WTC11 (cell line): ENCODE measurements at regions not wholly inside any gene's neighbourhood (a gene's known extent, or its start where the extent isn't known, plus 50 kb on each side); places are given as distances from the start of the nearest gene placed in this dataset.

ENCODE experiments used
- ATAC-seq: fragments of 200-7000 bp; cut with Tn5 transposase; 2 replicates; pipeline ENCODE4 v1.10.0; 2021; ENCODE audit warnings: mild to moderate bottlenecking, moderate library complexity
- CTCF ChIA-PET: fragments of 300-600 bp; sonication (Branson Sonifier 250); formaldehyde crosslinking; loops from one replicate; lab custom pipeline; 2021; ENCODE audit warnings: antibody characterized with exemption; lab: Charles Lee
- POLR2A ChIA-PET: fragments of 350-600 bp; sonication (Branson Sonifier 250); formaldehyde crosslinking; loops from one replicate; lab custom pipeline; 2021; ENCODE audit warnings: antibody characterized with exemption; lab: Charles Lee
- DNase-seq: peaks from one replicate; pipeline ENCODE4 v3.0.0; 2021; ENCODE audit warnings: low spot score
- H3K27ac Mint-ChIP-seq: 2 replicates; pipeline ENCODE4 v1.8.0; 2021; ENCODE audit warnings: mixed read lengths
- H3K27me3 Mint-ChIP-seq: 2 replicates; pipeline ENCODE4 v1.8.0; 2021; ENCODE audit warnings: low read depth, mild to moderate bottlenecking, moderate library complexity, mixed read lengths
- H3K36me3 Mint-ChIP-seq: 2 replicates; pipeline ENCODE4 v1.8.0; 2021; ENCODE audit warnings: mixed read lengths
- H3K4me1 Mint-ChIP-seq: 2 replicates; pipeline ENCODE4 v1.8.0; 2022; ENCODE audit warnings: mixed read lengths
- H3K4me3 Mint-ChIP-seq: 2 replicates; pipeline ENCODE4 v1.8.0; 2021; ENCODE audit warnings: mild to moderate bottlenecking, moderate library complexity, mixed read lengths
- H3K9me3 Mint-ChIP-seq: 2 replicates; pipeline ENCODE4 v1.8.0; 2021; ENCODE audit warnings: mixed read lengths
- CREM ChIP-seq: sonication (generic); formaldehyde crosslinking; IDR thresholded peaks from 2 replicates; pipeline ENCODE4 v1.8.1; 2022; ENCODE audit warnings: mild to moderate bottlenecking, missing genetic modification reagents, moderate library complexity
- CTCF ChIP-seq: fragments of 200-600 bp; IDR thresholded peaks from 2 replicates; pipeline ENCODE4 v1.8.0; 2022; ENCODE audit warnings: antibody characterized with exemption
- E2F4 ChIP-seq: sonication (generic); formaldehyde crosslinking; IDR thresholded peaks from 2 replicates; pipeline ENCODE4 v1.8.1; 2022; ENCODE audit warnings: low read depth, mild to moderate bottlenecking, moderate library complexity, missing genetic modification reagents, borderline replicate concordance
- ETV6 ChIP-seq: sonication (generic); formaldehyde crosslinking; IDR thresholded peaks from 2 replicates; pipeline ENCODE4 v1.8.1; 2022; ENCODE audit warnings: mild to moderate bottlenecking, missing genetic modification reagents
- FOXK1 ChIP-seq: sonication (generic); formaldehyde crosslinking; IDR thresholded peaks from 2 replicates; pipeline ENCODE4 v1.8.0; 2022; ENCODE audit warnings: mild to moderate bottlenecking, moderate library complexity, missing genetic modification reagents
- HMGA2 ChIP-seq: fragments of 250-450 bp; sonication (Bioruptor Pico); IDR thresholded peaks from 2 replicates; pipeline ENCODE4 v1.4.0; 2021; ENCODE audit warnings: mild to moderate bottlenecking, moderate library complexity
- NFE2L1 ChIP-seq: sonication (generic); formaldehyde crosslinking; IDR thresholded peaks from 2 replicates; pipeline ENCODE4 v1.8.1; 2023; ENCODE audit warnings: missing genetic modification reagents
- NFYB ChIP-seq: sonication (generic); formaldehyde crosslinking; conservative IDR thresholded peaks from 2 replicates; pipeline ENCODE4 v1.8.0; 2022; ENCODE audit warnings: low read depth, missing genetic modification reagents
- NR2C2 ChIP-seq: sonication (generic); formaldehyde crosslinking; IDR thresholded peaks from 2 replicates; pipeline ENCODE4 v1.8.0; 2022; ENCODE audit warnings: mild to moderate bottlenecking, missing genetic modification reagents
- OVOL2 ChIP-seq: fragments of 250-450 bp; sonication (Bioruptor Pico); IDR thresholded peaks from 2 replicates; pipeline ENCODE4 v1.9.0; 2021; ENCODE audit warnings: mild to moderate bottlenecking, borderline replicate concordance
- PRRX2 ChIP-seq: fragments of 250-450 bp; sonication (Bioruptor Pico); IDR thresholded peaks from 2 replicates; pipeline ENCODE4 v1.8.0; 2021; ENCODE audit warnings: mild to moderate bottlenecking
- TEAD1 ChIP-seq: sonication (generic); formaldehyde crosslinking; IDR thresholded peaks from 2 replicates; pipeline ENCODE4 v1.8.0; 2022; ENCODE audit warnings: mild to moderate bottlenecking, missing genetic modification reagents
- TEAD4 ChIP-seq: sonication (generic); formaldehyde crosslinking; IDR thresholded peaks from 2 replicates; pipeline ENCODE4 v1.8.0; 2022; ENCODE audit warnings: mild to moderate bottlenecking, missing genetic modification reagents
- ZMAT4 ChIP-seq: fragments of 250-450 bp; sonication (Bioruptor Pico); IDR thresholded peaks from 2 replicates; pipeline ENCODE4 v1.9.0; 2021; ENCODE audit warnings: mild to moderate bottlenecking
- ZNF121 ChIP-seq: sonication (generic); formaldehyde crosslinking; IDR thresholded peaks from 2 replicates; pipeline ENCODE4 v1.8.0; 2023; ENCODE audit warnings: missing genetic modification reagents
- ZNF317 ChIP-seq: sonication (generic); formaldehyde crosslinking; IDR thresholded peaks from 2 replicates; pipeline ENCODE4 v1.8.1; 2023; ENCODE audit warnings: low read depth, mild to moderate bottlenecking, moderate library complexity, missing genetic modification reagents, borderline replicate concordance
- ZNF671 ChIP-seq: fragments of 250-450 bp; sonication (Bioruptor Pico); IDR thresholded peaks from 2 replicates; pipeline ENCODE4 v1.8.0; 2021; ENCODE audit warnings: mild to moderate bottlenecking
- TF ChIP-seq, protein P1 (sequence below): fragments of 250-450 bp; sonication (Bioruptor Pico); IDR thresholded peaks from 2 replicates; pipeline ENCODE4 v2.1.2; 2022; ENCODE audit warnings: mild to moderate bottlenecking, moderate library complexity
- TF ChIP-seq, protein P2 (sequence below): sonication (generic); formaldehyde crosslinking; IDR thresholded peaks from 2 replicates; pipeline ENCODE4 v1.8.0; 2023; ENCODE audit warnings: mild to moderate bottlenecking, missing genetic modification reagents
- TF ChIP-seq, protein P3 (sequence below): sonication (generic); formaldehyde crosslinking; IDR thresholded peaks from 2 replicates; pipeline ENCODE4 v1.8.1; 2023; ENCODE audit warnings: mild to moderate bottlenecking, moderate library complexity, missing genetic modification reagents

DNA sequence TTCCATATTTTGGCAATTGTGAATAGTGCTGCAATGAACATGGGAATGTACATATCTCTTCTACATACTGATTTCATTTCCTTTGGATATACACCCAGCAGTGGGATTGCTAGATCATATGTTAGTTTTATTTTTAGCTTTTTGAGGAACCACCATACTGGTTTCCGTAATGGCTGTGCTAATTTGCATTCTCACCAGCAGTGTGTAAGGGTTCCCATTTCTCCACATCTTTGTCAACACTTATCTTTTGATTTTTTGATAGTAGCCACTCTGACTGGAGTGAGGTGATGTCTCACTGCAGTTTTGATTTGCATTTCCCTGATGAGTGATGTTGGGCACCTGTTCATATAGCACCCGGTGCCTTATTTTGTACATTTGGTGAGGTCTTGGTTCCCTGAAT is 519.6 kb downstream of the REEP3 start (continued):
- TF ChIP-seq, protein P1, sequence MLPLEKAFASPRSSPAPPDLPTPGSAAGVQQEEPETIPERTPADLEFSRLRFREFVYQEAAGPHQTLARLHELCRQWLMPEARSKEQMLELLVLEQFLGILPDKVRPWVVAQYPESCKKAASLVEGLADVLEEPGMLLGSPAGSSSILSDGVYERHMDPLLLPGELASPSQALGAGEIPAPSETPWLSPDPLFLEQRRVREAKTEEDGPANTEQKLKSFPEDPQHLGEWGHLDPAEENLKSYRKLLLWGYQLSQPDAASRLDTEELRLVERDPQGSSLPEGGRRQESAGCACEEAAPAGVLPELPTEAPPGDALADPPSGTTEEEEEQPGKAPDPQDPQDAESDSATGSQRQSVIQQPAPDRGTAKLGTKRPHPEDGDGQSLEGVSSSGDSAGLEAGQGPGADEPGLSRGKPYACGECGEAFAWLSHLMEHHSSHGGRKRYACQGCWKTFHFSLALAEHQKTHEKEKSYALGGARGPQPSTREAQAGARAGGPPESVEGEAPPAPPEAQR (CRISPR knock-in tag) = no peak
- TF ChIP-seq HMGA2 (CRISPR knock-in tag) (no peak), OVOL2 (CRISPR knock-in tag) (no peak), NR2C2 (no peak), ZNF121 (no peak), FOXK1 (CRISPR knock-in tag) (no peak), ZMAT4 (CRISPR knock-in tag) (no peak), NFE2L1 (no peak), ZNF317 (CRISPR knock-in tag) (no peak)
- TF ChIP-seq, protein P2, sequence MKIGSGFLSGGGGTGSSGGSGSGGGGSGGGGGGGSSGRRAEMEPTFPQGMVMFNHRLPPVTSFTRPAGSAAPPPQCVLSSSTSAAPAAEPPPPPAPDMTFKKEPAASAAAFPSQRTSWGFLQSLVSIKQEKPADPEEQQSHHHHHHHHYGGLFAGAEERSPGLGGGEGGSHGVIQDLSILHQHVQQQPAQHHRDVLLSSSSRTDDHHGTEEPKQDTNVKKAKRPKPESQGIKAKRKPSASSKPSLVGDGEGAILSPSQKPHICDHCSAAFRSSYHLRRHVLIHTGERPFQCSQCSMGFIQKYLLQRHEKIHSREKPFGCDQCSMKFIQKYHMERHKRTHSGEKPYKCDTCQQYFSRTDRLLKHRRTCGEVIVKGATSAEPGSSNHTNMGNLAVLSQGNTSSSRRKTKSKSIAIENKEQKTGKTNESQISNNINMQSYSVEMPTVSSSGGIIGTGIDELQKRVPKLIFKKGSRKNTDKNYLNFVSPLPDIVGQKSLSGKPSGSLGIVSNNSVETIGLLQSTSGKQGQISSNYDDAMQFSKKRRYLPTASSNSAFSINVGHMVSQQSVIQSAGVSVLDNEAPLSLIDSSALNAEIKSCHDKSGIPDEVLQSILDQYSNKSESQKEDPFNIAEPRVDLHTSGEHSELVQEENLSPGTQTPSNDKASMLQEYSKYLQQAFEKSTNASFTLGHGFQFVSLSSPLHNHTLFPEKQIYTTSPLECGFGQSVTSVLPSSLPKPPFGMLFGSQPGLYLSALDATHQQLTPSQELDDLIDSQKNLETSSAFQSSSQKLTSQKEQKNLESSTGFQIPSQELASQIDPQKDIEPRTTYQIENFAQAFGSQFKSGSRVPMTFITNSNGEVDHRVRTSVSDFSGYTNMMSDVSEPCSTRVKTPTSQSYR (CRISPR knock-in tag) = no peak

GRCh38 chr10:64041185-64041988 is 520.2 kb downstream of the REEP3 start:
- CTCF ChIA-PET = interaction anchor here (0.6 to 1.9 kb wide), 37 partner anchors 9 to 824 kb away, joined by 3 to 26 read pairs (median 4); no protein-coding TSS in a partner anchor
- peak overlapping the region; percentile 25; the same call in 1 of the 2 replicates for H3K4me3 Mint-ChIP-seq
- H3K27ac Mint-ChIP-seq = no peak overlapping the region

More at GRCh38 chr10:64041185-64041988, 520.2 kb downstream of the REEP3 start:
- Mint-ChIP-seq H3K27me3 (no peaks in the 10 kb centered on the region), H3K36me3 (no peaks in the 10 kb centered on the region), H3K4me1 (peaks cover 6% of the 10 kb centered on the region), H3K9me3 (no peaks in the 10 kb centered on the region)
- ATAC-seq (peak; percentile 91), DNase-seq (peak; percentile 85)
- TF ChIP-seq CTCF (peak; percentile 99), TEAD4 (0 out of 2 replicates have a peak, but pooled peaks have one; percentile 63), PRRX2 (CRISPR knock-in tag) (no peak), E2F4 (no peak), FOXK1 (CRISPR knock-in tag) (0 out of 2 replicates have a peak, but pooled peaks have one; percentile 53), NFYB (no peak), CREM (CRISPR knock-in tag) (peak; percentile 60; the same call in 1 of the 2 replicates), TEAD1 (CRISPR knock-in tag) (peak; percentile 94; the same call in 1 of the 2 replicates), ETV6 (CRISPR knock-in tag) (peak; percentile 59; the same call in 1 of the 2 replicates), ZNF671 (no peak)
- TF ChIP-seq, protein P3, sequence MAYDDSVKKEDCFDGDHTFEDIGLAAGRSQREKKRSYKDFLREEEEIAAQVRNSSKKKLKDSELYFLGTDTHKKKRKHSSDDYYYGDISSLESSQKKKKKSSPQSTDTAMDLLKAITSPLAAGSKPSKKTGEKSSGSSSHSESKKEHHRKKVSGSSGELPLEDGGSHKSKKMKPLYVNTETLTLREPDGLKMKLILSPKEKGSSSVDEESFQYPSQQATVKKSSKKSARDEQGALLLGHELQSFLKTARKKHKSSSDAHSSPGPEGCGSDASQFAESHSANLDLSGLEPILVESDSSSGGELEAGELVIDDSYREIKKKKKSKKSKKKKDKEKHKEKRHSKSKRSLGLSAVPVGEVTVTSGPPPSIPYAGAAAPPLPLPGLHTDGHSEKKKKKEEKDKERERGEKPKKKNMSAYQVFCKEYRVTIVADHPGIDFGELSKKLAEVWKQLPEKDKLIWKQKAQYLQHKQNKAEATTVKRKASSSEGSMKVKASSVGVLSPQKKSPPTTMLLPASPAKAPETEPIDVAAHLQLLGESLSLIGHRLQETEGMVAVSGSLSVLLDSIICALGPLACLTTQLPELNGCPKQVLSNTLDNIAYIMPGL (CRISPR knock-in tag) = peak; percentile 87
- POLR2A ChIA-PET = no interaction called here
